ENCODE measurements at regions not wholly inside any gene's neighbourhood (a gene's known extent, or its start where the extent isn't known, plus 50 kb on each side); places are given as distances from the start of the nearest gene placed in this dataset.

DNA sequence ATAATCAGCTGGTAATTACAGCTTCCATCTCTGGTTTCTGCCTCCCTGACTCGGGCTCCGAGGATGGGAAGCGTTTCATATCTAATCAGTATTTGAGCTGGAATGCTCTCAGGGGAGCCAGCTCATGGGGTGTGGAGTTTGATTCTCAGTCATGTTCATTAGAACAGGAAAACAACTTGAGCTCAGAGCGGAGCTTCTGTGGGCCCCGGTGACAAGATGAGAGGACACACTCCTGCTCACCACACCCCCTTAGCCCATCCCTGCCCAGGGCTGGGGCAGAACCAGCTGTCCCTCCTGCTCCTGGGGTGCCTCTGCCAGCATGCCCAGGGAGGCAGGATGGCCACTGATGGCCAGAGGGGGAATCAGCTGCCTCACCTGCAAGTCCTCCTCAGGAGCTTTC, 726.0 kb downstream of the PTPRU start:
- TF ChIP-seq TAF1 (IDR thresholded peaks at IDR 0.05; ENCODE audit: borderline replicate concordance, insufficient read depth, low read length): no peak
- TF ChIP-seq, protein P1, sequence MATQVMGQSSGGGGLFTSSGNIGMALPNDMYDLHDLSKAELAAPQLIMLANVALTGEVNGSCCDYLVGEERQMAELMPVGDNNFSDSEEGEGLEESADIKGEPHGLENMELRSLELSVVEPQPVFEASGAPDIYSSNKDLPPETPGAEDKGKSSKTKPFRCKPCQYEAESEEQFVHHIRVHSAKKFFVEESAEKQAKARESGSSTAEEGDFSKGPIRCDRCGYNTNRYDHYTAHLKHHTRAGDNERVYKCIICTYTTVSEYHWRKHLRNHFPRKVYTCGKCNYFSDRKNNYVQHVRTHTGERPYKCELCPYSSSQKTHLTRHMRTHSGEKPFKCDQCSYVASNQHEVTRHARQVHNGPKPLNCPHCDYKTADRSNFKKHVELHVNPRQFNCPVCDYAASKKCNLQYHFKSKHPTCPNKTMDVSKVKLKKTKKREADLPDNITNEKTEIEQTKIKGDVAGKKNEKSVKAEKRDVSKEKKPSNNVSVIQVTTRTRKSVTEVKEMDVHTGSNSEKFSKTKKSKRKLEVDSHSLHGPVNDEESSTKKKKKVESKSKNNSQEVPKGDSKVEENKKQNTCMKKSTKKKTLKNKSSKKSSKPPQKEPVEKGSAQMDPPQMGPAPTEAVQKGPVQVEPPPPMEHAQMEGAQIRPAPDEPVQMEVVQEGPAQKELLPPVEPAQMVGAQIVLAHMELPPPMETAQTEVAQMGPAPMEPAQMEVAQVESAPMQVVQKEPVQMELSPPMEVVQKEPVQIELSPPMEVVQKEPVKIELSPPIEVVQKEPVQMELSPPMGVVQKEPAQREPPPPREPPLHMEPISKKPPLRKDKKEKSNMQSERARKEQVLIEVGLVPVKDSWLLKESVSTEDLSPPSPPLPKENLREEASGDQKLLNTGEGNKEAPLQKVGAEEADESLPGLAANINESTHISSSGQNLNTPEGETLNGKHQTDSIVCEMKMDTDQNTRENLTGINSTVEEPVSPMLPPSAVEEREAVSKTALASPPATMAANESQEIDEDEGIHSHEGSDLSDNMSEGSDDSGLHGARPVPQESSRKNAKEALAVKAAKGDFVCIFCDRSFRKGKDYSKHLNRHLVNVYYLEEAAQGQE (IDR thresholded peaks at IDR 0.05; ENCODE audit: insufficient read depth in 1 of 2, low read depth in 2 of 2, low read length in 2 of 2): no peak

All from PFSK-1 (cell line).